A549 (cell line): ENCODE measurements at regions not wholly inside any gene's neighbourhood (a gene's known extent, or its start where the extent isn't known, plus 50 kb on each side); places are given as distances from the start of the nearest gene placed in this dataset.
"Not testable (repeated sequence)": the region's sequence is repeated elsewhere in the genome, so short reads cannot be mapped to it uniquely, and the experiment has no call there.

Experiments
- ATAC-seq, 2 experiments: fragments of 200-7000 bp in 1 of 2; fragments of >200 bp in 1 of 2; cut with Nextera tagmentation in 1 of 2; cut with Tn5 transposase in 1 of 2; 3 replicates each; pipeline versions ENCODE4 v1.8.0 to v1.9.1; 2018 to 2020; ENCODE audit warnings: mild to moderate bottlenecking in 1 of 2, moderate library complexity in 1 of 2
- CTCF ChIA-PET: fragments of 300-600 bp; sonication (Branson Sonifier 250); formaldehyde crosslinking; extraction: SDS; loops from one replicate; lab custom pipeline; 2021; ENCODE audit warnings: antibody characterized with exemption, inconsistent platforms; lab: Yijun Ruan, JAX
- POLR2A ChIA-PET: fragments of 350-600 bp; formaldehyde crosslinking; extraction: SDS; loops from one replicate; lab custom pipeline; 2021; ENCODE audit warnings: antibody characterized with exemption, inconsistent platforms; lab: Yijun Ruan, JAX
- DNase-seq, 2 experiments: peaks; one replicate each; pipeline versions ENCODE4 v3.0.0 to v3.0.0-alpha.2; 2011 to 2016; ENCODE audit warnings: low read depth in 1 of 2, low spot score in 1 of 2
- FAIRE-seq: peaks from 2 replicates; lab custom pipeline; 2011; peaks lifted over from hg19 to GRCh38; lab: Jason Lieb, UNC
- H3K27ac ChIP-seq, 2 experiments: fragments of >200 bp; sonication (Bioruptor Twin); formaldehyde crosslinking; 3 replicates each; pipeline ENCODE4 v1.5.1; 2016 to 2017
- H3K4me1 ChIP-seq: fragments of >200 bp; sonication (Bioruptor Twin); formaldehyde crosslinking; 3 replicates; pipeline ENCODE4 v1.6.1; 2016
- H3K4me2 ChIP-seq: fragments of >200 bp; sonication (Bioruptor Twin); formaldehyde crosslinking; 3 replicates; pipeline ENCODE4 v1.6.1; 2016
- H3K4me3 ChIP-seq: fragments of >200 bp; sonication (Bioruptor Twin); formaldehyde crosslinking; 3 replicates; pipeline ENCODE4 v1.5.1; 2016
- H3K9me3 ChIP-seq: fragments of >200 bp; sonication (Bioruptor Twin); formaldehyde crosslinking; 3 replicates; pipeline ENCODE4 v1.6.1; 2016
- CEBPB ChIP-seq, 2 experiments: fragments of >200 bp in 1 of 2; sonication (Bioruptor Twin) in 1 of 2; formaldehyde crosslinking in 1 of 2; IDR thresholded peaks; 2 replicates each; pipeline ENCODE4 v1.6.1; 2012 to 2016
- EHF ChIP-seq: fragments of 250-450 bp; sonication (Bioruptor Pico); IDR thresholded peaks from 2 replicates; pipeline ENCODE4 v1.5.0; 2020; ENCODE audit warnings: mild to moderate bottlenecking
- EHMT2 ChIP-seq: fragments of 200-600 bp; sonication (generic); IDR thresholded peaks from 2 replicates; pipeline ENCODE4 v1.6.1; 2016; ENCODE audit warnings: antibody characterized with exemption, low read depth, mild to moderate bottlenecking, moderate library complexity
- EP300 ChIP-seq, 2 experiments: fragments of >200 bp; sonication (Bioruptor Twin); formaldehyde crosslinking; IDR thresholded peaks; 2 replicates in 1 of 2; 3 replicates in 1 of 2; pipeline ENCODE4 v1.6.1; 2016 to 2017
- FOSL2 ChIP-seq, 2 experiments: fragments of 450-650 bp in 1 of 2; fragments of >200 bp in 1 of 2; sonication (Bioruptor Twin) in 1 of 2; formaldehyde crosslinking; IDR thresholded peaks; 2 replicates each; pipeline versions ENCODE4 v1.5.0 to v1.6.1; 2016 to 2020; ENCODE audit warnings: mild to moderate bottlenecking in 1 of 2, moderate library complexity in 1 of 2
- GATA3 ChIP-seq: IDR thresholded peaks from 2 replicates; pipeline ENCODE4 v1.6.1; 2012; ENCODE audit warnings: borderline replicate concordance
- HDAC2 ChIP-seq: fragments of 200-600 bp; sonication (generic); IDR thresholded peaks from 2 replicates; pipeline ENCODE4 v1.6.1; 2016
- HOXB13 ChIP-seq: fragments of 250-450 bp; sonication (Bioruptor Pico); IDR thresholded peaks from 2 replicates; pipeline ENCODE4 v1.5.0; 2020; ENCODE audit warnings: low read depth, mild to moderate bottlenecking, moderate library complexity
- JUNB ChIP-seq: fragments of >200 bp; sonication (Bioruptor Twin); formaldehyde crosslinking; IDR thresholded peaks from 2 replicates; pipeline ENCODE4 v1.6.1; 2016
- KDM5A ChIP-seq: fragments of 200-600 bp; sonication (generic); IDR thresholded peaks from 2 replicates; pipeline ENCODE4 v1.6.1; 2016; ENCODE audit warnings: antibody characterized with exemption, mild to moderate bottlenecking
- NR3C1 ChIP-seq: fragments of >200 bp; sonication (Bioruptor Twin); formaldehyde crosslinking; IDR thresholded peaks from 3 replicates; pipeline ENCODE4 v1.6.1; 2017
- PHF8 ChIP-seq: fragments of 200-600 bp; sonication (generic); IDR thresholded peaks from 2 replicates; pipeline ENCODE4 v1.6.1; 2016; ENCODE audit warnings: low read depth, mild to moderate bottlenecking, antibody characterized with exemption, moderate library complexity, borderline replicate concordance
- POLR2AphosphoS2 ChIP-seq: conservative IDR thresholded peaks from 2 replicates; pipeline ENCODE4 v1.6.1; 2012; ENCODE audit warnings: low read length, improper control_type of control experiment, inconsistent platforms
- RFX5 ChIP-seq: fragments of 450-650 bp; IDR thresholded peaks from 2 replicates; pipeline ENCODE4 v1.7.1; 2014; ENCODE audit warnings: antibody characterized with exemption, mild to moderate bottlenecking, moderate library complexity
- whole genome bisulfite sequencing: methylation state at CpG from one replicate; pipeline ENCODE4 v1.1.6; 2017; ENCODE audit errors: missing lambda C conversion rate; 5-methylcytosine and 5-hydroxymethylcytosine counted together
- TF ChIP-seq, protein P1 (sequence below): fragments of 200-600 bp; sonication (generic); IDR thresholded peaks from 2 replicates; pipeline ENCODE4 v1.6.1; 2016; ENCODE audit warnings: antibody characterized with exemption, mild to moderate bottlenecking, moderate library complexity
- TF ChIP-seq, protein P2 (sequence below): fragments of 250-450 bp; sonication (Bioruptor Pico); IDR thresholded peaks from 2 replicates; pipeline ENCODE4 v1.5.0; 2020; ENCODE audit warnings: low read depth, mild to moderate bottlenecking, moderate library complexity
- TF ChIP-seq, protein P3 (sequence below): fragments of 250-450 bp; sonication (Bioruptor Pico); IDR thresholded peaks from 2 replicates; pipeline ENCODE4 v1.5.0; 2021; ENCODE audit warnings: mild to moderate bottlenecking, moderate library complexity, borderline replicate concordance
- TF ChIP-seq, protein P4 (sequence below): IDR thresholded peaks from 2 replicates; pipeline ENCODE4 v1.6.1; 2012
- TF ChIP-seq, protein P5 (sequence below): fragments of 150-350 bp; IDR thresholded peaks from 2 replicates; pipeline ENCODE4 v1.6.1; 2014; ENCODE audit warnings: low read depth, mild to moderate bottlenecking, low read length

DNA sequence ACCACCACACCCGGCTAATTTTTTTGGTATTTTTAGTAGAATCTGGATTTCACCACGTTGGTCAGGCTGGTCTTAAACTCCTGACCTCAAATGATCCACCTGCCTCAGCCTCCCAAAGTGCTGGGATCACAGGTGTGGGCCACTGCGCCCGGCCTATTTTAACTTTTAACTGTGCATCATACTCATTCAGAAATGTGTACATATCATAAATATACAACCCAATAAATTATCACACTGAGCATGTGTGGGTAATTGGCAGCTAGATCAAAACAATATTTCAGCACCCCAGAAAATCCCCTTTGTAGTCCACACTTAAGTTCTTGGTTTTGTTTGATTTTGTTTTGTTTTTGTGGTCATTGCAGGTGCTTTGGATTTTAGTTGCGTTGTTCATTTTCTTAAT, 228.9 kb upstream of the ZNF217 start (continued):
- TF ChIP-seq, protein P1, sequence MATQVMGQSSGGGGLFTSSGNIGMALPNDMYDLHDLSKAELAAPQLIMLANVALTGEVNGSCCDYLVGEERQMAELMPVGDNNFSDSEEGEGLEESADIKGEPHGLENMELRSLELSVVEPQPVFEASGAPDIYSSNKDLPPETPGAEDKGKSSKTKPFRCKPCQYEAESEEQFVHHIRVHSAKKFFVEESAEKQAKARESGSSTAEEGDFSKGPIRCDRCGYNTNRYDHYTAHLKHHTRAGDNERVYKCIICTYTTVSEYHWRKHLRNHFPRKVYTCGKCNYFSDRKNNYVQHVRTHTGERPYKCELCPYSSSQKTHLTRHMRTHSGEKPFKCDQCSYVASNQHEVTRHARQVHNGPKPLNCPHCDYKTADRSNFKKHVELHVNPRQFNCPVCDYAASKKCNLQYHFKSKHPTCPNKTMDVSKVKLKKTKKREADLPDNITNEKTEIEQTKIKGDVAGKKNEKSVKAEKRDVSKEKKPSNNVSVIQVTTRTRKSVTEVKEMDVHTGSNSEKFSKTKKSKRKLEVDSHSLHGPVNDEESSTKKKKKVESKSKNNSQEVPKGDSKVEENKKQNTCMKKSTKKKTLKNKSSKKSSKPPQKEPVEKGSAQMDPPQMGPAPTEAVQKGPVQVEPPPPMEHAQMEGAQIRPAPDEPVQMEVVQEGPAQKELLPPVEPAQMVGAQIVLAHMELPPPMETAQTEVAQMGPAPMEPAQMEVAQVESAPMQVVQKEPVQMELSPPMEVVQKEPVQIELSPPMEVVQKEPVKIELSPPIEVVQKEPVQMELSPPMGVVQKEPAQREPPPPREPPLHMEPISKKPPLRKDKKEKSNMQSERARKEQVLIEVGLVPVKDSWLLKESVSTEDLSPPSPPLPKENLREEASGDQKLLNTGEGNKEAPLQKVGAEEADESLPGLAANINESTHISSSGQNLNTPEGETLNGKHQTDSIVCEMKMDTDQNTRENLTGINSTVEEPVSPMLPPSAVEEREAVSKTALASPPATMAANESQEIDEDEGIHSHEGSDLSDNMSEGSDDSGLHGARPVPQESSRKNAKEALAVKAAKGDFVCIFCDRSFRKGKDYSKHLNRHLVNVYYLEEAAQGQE: no peak
- TF ChIP-seq PHF8: no peak

DNA sequence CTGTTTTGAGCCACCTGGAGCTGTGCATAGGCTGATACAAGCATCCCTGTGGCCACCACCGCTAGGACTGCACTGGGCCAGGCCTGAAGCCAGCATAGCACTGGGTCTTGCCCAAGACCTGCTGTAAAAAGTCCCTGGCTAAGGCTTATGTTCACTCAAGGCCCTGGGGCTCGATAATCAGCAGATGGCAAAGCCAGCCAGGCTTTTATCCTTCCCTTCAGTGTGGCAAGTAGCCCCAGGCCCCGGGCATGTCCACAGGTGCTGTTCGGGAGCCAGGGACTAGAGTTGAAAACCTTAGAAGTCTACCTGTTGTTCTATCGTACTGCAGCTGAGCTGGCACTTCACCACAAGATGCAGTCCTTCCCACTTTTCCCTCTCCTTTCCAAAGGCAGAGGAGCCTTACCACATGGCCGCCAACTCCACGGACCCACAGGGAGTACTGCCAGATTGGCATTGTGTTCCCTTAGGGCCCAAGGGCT, 226.4 kb upstream of the ZNF217 start:
- Histone ChIP-seq H3K4me3 (no peak overlapping the region), H3K4me1 (peaks cover 8% of the 10 kb centered on the region; the same call in 2 of the 3 replicates), H3K9me3 (0 out of 3 replicates have a peak, but pooled peaks cover 3% of the 10 kb centered on the region), H3K27ac (peak overlapping the region in 1 of 2 experiments; percentile 58; a peak in 3 of 6 replicates), H3K4me2 (no peak overlapping the region)
- CTCF ChIA-PET: interaction anchor here (0.6 kb wide), 1 partner anchor 141 kb away, joined by 3 read pairs; no protein-coding TSS in a partner anchor
- POLR2A ChIA-PET: no interaction called here
- no peak for DNase-seq
- no peak for FAIRE-seq
- no peak for TF ChIP-seq GATA3
- ATAC-seq: no peak
- WGBS: 90% methylated on average over 7 of the region's 7 CpGs

DNA sequence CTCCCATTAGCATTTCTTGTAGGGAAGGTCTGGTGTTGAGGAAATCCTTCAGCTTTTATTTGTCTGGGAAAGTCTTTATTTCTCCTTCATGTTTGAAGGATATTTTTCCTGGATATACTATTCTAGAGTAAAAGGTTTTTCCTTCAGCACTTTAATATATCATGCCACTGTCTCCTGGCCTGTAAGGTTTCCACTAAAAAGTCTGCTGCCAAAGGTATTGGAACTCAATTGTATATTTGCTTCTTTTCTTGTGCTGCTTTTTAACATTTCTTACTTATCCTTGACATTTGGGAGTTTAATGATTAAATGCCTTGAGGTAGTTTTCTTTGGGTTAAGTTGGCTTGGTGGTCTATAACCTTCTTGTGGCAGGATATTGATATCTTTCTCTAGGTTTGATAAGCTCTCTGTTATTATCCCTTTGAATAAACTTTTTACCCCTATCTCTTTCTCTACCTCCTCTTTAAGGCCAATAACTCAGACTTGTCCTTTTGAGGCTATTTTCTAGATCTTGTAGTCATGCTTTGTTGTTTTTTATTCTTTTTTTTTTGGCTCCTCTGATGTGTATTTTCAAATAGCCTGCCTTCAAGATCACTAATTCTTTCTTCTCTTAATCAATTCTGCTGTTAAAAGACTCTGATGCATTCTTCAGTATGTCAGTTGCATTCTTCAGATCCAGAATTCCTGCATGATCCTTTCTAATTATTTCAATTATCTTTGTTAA, 225.0 kb upstream of the ZNF217 start:
- no peak for ATAC-seq
- no peak for TF ChIP-seq EHMT2
- no peak for TF ChIP-seq RFX5
- TF ChIP-seq EHF (CRISPR knock-in tag): no peak
- no peak for TF ChIP-seq KDM5A
- TF ChIP-seq, protein P2, sequence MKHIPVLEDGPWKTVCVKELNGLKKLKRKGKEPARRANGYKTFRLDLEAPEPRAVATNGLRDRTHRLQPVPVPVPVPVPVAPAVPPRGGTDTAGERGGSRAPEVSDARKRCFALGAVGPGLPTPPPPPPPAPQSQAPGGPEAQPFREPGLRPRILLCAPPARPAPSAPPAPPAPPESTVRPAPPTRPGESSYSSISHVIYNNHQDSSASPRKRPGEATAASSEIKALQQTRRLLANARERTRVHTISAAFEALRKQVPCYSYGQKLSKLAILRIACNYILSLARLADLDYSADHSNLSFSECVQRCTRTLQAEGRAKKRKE (CRISPR knock-in tag): no peak
- no peak for TF ChIP-seq FOSL2 (IDR thresholded peaks at IDR 0.05)
- no peak for TF ChIP-seq FOSL2 (CRISPR knock-in tag; IDR thresholded peaks at IDR 0.05)
- TF ChIP-seq HDAC2: no peak
- TF ChIP-seq NR3C1: no peak
- TF ChIP-seq JUNB: no peak
- no peak for TF ChIP-seq POLR2AphosphoS2
- TF ChIP-seq CEBPB (IDR thresholded peaks at IDR 0.05): no peak
- TF ChIP-seq, protein P3, sequence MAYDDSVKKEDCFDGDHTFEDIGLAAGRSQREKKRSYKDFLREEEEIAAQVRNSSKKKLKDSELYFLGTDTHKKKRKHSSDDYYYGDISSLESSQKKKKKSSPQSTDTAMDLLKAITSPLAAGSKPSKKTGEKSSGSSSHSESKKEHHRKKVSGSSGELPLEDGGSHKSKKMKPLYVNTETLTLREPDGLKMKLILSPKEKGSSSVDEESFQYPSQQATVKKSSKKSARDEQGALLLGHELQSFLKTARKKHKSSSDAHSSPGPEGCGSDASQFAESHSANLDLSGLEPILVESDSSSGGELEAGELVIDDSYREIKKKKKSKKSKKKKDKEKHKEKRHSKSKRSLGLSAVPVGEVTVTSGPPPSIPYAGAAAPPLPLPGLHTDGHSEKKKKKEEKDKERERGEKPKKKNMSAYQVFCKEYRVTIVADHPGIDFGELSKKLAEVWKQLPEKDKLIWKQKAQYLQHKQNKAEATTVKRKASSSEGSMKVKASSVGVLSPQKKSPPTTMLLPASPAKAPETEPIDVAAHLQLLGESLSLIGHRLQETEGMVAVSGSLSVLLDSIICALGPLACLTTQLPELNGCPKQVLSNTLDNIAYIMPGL (CRISPR knock-in tag): no peak
- no peak for TF ChIP-seq HOXB13 (CRISPR knock-in tag)
- TF ChIP-seq, protein P4, sequence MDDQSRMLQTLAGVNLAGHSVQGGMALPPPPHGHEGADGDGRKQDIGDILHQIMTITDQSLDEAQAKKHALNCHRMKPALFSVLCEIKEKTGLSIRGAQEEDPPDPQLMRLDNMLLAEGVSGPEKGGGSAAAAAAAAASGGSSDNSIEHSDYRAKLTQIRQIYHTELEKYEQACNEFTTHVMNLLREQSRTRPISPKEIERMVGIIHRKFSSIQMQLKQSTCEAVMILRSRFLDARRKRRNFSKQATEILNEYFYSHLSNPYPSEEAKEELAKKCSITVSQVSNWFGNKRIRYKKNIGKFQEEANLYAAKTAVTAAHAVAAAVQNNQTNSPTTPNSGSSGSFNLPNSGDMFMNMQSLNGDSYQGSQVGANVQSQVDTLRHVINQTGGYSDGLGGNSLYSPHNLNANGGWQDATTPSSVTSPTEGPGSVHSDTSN: no peak
- no peak for TF ChIP-seq EP300 (IDR thresholded peaks at IDR 0.05)
- TF ChIP-seq, protein P5, sequence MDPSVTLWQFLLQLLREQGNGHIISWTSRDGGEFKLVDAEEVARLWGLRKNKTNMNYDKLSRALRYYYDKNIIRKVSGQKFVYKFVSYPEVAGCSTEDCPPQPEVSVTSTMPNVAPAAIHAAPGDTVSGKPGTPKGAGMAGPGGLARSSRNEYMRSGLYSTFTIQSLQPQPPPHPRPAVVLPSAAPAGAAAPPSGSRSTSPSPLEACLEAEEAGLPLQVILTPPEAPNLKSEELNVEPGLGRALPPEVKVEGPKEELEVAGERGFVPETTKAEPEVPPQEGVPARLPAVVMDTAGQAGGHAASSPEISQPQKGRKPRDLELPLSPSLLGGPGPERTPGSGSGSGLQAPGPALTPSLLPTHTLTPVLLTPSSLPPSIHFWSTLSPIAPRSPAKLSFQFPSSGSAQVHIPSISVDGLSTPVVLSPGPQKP: no peak

DNA sequence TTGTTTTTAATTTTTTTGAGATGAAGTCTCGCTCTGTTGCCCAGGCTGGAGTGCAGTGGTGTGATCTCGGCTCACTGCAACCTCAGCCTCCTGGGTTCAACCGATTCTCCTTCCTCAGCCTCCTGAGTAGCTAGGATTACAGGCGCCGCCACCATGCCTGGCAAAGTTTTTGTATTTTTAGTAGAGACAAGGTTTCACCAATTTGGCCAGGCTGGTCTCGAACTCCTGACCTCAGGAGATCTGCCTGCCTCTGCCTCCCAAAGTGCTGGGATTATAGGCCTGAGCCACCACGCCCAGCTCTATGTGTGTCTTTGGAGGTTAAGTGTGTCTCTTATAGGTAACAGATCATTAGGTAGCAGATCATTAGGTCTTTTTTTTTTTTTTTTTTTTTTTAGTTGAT, 223.9 kb upstream of the ZNF217 start:
- DNase-seq, H3K4me3 ChIP-seq, H3K4me1 ChIP-seq, H3K4me2 ChIP-seq, FAIRE-seq, ATAC-seq, POLR2A ChIA-PET, H3K9me3 ChIP-seq: not testable (repeated sequence)
- H3K27ac ChIP-seq: peak overlapping the region in 1 of 2 experiments; percentile 44; a peak in 1 of 6 replicates
- WGBS: 93% methylated on average over 7 of the region's 7 CpGs
- CTCF ChIA-PET: interaction anchor here (0.6 to 1.6 kb wide), 2 partner anchors 10 to 245 kb away, joined by 3 read pairs; no protein-coding TSS in a partner anchor

More for the DNA sequence above, 225.0 kb upstream of the ZNF217 start:
- Histone ChIP-seq H3K4me3 (no peak overlapping the region), H3K9me3 (0 out of 3 replicates have a peak, but pooled peaks cover 3% of the 10 kb centered on the region), H3K27ac (no peak overlapping the region), H3K4me2 (no peak overlapping the region), H3K4me1 (peaks cover 6% of the 10 kb centered on the region; the same call in 1 of the 3 replicates)
- ChIA-PET CTCF (no interaction called here), POLR2A (no interaction called here)
- no peak for FAIRE-seq
- no peak for DNase-seq
